SIG-M5 treated with dmso at 0.1 percent for 504 hours (cell line): ENCODE measurements at regions not wholly inside any gene's neighbourhood (a gene's known extent, or its start where the extent isn't known, plus 50 kb on each side); places are given as distances from the start of the nearest gene placed in this dataset.
A peak's percentile ranks its signal among the peaks of the same experiment; 100 is the strongest.
"Not testable (repeated sequence)": the region's sequence is repeated elsewhere in the genome, so short reads cannot be mapped to it uniquely, and the experiment has no call there.

Experiments
- DNase-seq: peaks from one replicate; lab custom pipeline; 2025; ENCODE audit not compliant: unreplicated experiment; lab: John Stamatoyannopoulos, UW

DNA sequence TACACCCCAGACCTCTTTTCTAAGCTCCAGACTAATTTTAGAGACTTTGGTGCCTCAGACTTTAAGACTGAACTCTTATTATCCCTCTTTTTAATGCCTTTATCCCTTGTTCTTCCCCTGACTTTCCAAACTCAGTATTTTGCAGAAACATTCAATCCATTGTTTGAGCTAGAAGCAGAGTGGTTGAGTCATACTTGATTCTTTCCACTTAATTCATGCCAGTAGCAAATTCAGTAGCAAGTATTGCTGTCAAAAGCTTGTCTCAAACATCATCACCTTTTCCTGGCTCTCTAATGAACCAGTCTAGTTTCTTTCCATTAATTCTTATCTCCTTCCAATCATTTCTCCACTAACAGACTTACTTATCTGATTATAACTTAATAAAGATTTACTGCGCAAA is 699.7 kb upstream of the ZNF804A start:
- DNase-seq, result no peak

DNA sequence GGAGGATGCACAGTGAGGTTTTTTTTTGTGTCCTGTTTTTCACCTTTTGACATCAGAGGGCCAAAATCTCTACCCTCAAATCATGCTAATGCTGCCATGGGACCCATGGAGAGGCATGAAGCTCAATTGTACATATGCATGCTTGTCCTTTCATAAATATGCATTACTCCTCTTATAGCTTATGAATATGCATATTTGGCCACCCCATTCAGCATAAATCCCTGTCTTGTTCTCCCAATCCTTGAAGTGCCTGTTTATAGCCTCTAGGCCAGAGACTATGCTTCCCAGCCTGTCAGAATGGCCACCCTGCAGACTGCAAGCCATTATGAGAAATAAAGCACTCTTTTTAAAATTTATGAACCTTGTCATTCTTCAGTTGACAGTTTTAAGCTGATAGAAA is 696.4 kb upstream of the ZNF804A start:
- no peak for DNase-seq

DNA sequence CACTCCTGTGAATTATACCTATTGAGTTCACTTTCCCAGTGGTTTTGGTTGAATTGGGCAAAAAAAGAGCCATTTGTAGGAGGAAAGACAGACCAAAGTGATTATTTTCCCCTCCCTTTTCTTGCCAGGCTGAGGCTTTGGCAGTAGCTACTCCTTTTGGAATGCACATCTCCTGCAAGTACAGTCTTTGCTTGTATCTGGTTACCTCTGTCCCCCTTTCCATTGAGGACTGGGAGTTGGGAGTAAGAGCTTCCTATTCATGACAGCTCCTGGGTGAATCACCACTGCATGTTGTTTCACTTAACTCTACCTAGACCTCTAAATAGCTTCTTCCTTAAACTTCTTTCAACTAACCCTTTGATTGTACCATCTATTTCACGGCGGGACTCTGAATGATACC is 695.3 kb upstream of the ZNF804A start:
- DNase-seq, result no peak

DNA sequence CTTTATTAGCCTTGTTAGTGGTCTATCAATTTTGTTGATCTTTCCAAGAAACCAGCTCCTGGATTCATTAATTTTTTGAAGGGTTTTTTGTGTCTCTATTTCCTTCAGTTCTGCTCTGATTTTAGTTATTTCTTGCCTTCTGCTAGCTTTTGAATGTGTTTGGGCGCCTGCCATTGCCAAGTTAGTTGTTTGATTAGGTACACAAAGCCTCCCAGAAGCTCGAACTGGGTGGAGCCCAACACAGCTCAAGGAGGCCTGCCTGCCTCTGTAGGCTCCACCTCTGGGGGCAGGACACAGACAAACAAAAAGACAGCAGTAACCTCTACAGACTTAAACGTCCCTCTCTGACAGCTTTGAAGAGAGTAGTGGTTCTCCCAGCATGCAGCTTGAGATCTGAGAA is 682.3 kb upstream of the ZNF804A start:
- not testable (repeated sequence) for DNase-seq

DNA sequence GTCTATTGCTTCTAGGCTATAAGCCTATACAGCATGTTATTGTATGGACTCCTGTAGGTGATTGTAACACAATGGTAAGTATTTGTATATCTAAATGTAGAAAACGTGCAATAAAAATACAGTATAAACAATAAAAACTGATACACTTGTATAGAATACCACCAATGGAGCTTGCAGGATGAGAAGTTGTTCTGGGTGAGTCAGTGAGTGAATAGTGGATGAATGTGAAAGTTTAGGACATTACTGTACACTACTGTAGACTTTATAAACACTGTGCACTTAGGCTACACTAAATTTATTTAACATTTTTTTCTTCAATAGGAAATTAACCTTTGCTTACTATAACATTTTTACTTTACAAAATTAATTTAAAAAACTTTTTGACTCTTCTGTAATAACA is 679.2 kb upstream of the ZNF804A start:
- DNase-seq, result no peak

DNA sequence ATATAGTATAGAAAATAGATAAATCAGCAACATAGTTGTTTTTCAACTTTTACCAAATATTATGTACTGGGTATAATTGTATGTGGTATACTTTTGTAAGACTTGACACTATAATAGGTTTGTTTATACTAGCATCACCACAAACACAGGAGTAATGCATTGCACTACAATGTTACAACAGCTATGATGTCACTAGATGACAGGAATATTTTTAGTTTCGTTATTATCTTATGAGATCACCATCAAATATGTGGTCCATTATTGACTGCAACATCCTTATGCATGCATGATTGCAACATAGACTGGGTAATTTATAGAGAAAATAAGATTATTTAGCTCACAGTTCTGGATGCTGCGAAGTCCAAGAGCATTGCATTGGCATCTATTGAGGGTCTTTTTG is 678.4 kb upstream of the ZNF804A start:
- no peak for DNase-seq

DNA sequence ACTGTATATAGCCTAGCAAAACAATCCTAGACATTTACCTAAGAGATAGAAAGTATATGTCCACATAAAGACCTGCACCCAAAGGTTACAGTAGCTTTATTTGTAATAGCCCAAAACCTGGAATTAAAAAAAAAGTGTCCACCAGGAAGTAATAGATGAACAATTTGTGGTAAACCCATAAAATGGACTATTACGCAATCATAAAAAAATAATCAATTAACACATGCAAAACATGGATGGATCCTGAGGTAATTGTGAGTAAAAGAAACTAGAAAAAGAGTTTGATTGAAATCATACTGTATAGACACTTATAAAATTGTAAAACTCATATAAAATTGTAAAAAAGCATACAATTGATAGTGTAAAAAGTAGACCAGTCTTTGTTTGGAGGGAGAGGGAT is 673.0 kb upstream of the ZNF804A start:
- DNase-seq, result no peak

DNA sequence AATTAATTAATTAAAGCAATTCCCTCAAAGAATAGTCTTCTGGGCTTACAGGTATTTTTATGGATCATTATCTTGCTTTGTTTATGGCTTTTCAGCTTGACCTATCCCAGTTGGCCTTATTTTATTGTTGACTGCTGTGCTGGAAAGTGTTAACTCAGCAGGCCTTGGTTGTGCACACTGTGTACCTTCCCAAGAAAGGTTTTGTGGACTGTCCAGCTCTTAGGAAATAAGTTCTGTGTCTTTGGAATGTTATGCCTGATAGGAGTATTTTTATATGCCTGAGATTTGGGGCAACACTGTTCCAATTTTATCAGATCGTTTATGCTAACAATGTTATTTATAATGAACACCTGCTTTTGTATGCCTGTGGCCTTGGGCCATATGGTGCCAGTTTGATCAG is 671.9 kb upstream of the ZNF804A start:
- DNase-seq, result no peak

DNA sequence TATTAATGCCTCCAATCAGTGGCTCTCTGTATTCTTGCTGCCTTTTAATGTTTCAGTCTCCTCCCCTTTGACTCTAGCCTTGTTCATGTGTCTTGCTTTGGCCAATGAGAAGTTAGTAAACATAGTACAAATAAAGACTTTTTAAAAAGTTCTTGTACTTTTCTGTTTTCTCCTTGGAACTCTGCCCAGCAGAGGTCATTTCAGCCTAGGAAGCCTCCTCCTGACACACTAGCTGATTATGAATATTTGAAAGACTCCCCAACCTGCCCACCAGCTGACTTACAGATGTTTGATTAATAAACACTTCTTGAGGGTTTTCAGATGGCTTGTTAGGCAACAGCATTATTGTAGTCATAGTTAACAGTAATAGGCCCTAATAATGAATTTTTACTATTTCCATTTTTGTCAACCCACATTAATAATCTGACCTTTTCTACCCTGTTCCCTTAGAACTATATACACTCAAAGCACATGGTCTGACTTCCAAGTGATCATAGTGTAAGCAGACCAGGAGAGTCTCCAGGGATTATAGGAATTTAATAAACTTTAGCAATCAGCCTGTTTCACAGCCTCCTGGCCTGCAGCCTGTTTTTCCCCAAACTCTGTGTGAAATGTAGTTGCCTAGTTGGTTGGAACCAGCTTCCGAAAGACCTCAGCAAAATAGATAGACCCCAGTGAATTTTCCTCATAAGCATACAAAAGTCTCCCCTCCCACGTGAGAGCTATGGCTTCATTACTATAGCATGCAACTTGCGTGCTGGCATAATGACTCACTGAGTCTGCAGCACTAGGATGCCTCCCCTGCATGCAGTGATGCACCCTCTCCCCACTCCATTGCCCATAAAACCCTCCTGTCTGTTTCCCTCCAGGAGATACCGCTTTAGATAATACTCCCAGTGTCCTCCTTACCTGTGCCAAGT is 670.7 kb upstream of the ZNF804A start:
- DNase-seq, result no peak

DNA sequence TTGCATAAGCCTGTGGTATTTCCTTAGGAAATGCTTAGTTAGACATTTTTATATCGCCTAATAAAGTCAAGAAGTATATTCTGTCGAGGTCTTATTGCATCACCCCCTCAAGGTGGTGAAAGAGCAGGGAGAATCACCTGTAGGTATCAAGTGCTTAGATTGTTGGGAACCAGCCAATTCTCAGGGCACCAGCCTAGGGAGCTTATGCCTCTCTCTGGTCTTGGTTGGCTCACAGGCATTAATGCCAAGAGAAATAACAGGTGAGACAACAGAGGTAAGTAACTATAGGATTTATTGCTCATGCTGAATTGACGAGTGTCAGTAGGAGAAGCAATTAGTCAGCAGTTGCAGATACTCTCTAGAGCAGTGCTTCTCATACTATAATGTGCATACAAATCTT is 663.3 kb upstream of the ZNF804A start:
- no peak for DNase-seq

DNA sequence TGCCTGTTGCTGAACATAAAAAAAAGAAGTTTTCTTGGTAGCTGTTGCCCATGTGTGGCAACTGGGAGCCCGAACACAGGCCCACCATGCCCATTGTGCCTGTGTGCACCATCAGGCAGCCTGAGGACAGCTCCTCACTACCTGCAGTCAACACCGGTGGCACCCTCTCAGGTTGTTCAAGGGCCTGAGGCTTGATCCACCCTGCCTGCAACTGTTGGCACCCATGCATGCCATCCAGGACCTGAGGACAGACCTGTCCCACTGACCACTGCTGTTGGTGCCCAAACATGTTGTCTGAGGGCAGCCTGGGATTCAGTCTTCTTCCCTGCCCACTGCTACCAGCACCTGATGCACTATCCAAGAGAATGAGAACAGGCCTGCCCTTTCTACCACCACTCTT is 661.1 kb upstream of the ZNF804A start:
- DNase-seq, result no peak

DNA sequence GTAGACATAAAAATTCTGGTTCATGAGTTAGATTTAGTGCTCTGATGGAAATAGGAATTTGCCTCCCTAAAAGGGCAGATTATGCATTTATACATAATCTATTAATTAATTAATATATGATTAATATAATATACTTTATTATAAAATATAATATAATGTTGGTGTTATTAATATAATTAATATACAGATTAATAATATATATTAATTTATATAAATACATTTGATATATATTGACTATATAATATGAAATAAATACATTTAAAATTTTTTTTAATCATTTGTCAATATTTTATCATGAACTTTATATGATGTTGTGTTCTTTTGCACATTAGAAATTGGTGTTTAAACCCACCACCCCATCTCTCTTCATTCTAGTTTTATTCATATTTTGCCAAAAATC is 652.1 kb upstream of the ZNF804A start:
- no peak for DNase-seq

DNA sequence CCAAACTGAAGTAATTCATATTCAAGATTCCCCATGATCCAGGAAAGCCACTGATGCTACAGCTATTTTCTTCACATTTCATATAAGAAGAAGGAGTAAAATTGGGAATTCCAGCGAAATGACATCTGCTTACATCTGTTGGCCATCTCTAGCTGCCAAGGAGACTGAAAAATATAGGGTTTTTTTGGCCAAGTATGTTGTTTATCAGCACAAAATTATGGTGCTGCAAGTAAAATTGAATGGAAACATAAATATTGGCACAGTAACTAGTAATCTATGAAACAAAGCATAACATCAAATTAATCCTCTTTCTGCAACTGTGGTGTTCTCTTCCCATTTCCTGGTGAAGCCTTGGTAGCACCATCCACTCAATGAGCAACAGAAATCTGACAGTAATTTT is 649.5 kb upstream of the ZNF804A start:
- no peak for DNase-seq

DNA sequence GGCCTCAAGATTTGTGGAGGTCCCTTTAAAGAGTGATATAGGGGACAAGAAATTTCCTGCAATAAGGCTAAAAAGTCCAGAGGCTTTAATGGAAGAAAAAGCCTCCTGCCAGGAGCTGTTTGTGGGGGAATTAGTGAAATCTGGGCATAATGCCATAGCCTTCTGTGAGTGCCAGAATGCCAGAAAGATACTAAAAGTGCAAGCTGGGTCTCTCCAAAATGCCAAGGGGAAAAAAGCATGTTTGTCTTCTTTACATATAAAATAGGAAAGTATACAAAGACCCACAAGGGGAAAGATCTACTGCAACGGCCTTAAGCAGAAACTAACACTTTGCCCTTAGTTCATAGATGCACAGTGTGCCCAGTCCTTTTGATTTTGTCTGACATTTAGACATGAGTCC is 647.7 kb upstream of the ZNF804A start:
- DNase-seq, result no peak

DNA sequence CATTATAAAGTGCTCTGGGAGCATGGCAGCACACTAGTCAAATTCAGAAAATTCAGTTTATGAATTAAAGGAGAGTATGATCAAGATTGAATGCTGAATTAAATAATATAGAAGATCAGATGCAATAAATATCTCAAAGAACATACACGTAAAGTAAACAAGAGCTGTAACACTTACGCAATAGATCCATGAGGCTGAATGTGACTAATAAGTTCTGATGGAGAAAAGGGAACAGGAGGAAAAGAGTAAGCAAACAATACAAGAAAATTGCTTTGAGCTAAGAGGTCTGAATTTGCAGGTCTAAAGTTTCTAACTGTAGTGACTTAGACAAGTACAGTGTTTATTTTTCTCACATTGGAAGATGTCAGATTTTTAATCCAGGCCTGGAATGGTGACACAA is 646.7 kb upstream of the ZNF804A start:
- DNase-seq, result peak; percentile 18

DNA sequence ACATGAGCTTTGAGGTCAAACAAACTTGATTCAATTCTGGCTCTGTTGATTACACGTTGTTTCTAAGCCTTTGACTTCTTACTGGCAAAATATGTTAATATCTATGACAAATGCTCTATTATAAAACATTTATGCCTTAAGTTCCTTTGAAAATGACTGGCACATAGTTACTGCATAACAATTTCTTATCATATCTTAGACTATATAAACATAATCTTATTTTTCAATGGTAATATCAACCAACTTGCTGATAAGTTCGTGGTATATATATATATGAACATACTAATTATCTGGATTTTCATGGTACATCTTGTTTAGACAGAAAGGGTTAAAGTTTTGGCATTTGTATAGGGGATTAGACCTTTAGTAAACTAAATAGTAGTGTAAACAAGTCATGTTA is 645.6 kb upstream of the ZNF804A start:
- DNase-seq, result no peak

DNA sequence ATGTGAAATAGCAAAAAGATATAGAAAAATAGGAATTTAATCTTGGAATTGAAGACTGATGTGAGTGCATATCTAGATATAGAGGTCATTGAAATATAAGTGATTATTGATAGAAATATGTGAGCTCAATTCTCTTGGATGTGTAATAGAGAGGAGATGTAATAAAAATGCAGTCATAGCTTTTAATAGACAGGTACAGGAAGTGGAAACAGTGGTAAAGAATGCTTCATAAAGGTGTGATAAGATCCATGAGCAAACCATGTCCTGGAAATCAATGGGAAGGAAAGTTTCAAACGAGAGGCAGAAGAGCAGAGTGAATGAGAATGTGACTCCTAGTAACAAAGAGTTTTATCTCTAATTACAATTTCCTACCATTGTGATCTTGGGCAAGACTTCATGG is 634.7 kb upstream of the ZNF804A start:
- no peak for DNase-seq

DNA sequence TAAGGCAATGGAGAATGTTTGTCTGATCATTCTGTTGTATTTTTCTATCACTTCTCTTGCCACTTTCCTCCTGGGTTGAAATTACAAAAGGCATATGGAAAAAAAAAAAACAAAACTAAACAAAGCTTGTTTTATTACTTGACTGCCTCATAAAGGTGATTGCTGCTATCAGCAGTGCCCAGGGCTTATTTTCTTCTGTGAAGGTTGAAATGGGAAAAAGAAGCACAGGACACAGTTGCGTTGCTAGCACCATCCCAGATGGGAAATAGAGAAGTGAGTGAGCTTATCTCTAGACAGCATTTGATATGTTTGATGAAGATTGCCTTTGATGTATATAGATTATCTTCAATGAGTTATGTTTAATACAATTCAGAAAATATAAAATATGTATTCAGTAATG is 633.8 kb upstream of the ZNF804A start:
- no peak for DNase-seq

DNA sequence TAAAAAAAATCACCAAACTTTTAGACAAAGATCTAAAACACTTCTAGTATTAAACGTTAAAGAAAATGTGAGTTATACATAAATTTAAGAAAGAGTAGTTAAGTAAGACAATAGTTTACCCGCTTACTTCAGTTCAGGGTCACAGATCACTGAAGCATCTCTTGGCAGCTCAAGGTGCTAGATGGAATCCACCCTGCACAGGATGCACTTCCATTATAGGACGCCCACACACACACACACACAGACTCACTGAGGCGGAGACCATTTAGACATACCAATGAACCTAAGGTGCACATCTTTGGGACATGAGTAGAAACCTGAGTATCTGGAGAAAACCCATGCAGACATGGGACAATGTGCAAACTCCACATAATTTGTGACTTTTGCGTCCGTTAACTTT is 630.6 kb upstream of the ZNF804A start:
- no peak for DNase-seq

DNA sequence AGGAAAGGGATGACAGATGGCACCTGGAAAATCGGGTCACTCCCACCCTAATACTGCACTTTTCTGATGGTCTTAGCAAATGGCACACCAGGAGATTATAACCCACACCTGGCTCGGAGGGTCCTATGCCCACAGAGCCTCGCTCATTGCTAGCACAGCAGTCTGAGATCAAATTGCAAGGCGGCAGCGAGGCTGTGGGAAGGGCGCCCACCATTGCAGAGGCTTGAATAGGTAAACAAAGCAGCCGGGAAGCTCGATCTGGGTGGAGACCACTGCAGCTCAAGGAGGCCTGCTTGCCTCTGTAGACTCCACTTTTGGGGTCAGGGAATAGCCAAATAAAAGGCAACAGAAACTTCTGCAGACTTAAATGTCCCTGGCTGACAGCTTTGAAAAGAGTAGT is 622.7 kb upstream of the ZNF804A start:
- DNase-seq, result not testable (repeated sequence)

DNA sequence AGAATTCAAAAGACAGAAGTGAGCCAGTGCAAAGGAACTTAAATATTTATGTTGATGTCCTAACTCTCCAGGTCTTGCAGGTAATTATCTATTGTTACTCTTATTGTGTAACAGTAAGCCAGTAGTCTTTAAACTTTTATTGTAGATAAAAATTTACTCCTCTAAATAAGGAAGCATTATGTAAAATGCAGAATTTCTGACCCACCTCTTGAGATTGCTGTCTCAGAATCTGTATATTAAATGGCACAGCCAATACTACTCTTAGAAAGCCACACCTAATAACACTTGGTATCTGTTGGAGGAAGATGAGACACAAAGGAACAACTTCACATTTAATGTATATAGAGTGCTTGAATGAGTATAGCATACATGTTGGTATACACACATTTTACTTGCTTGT is 613.5 kb upstream of the ZNF804A start:
- no peak for DNase-seq

DNA sequence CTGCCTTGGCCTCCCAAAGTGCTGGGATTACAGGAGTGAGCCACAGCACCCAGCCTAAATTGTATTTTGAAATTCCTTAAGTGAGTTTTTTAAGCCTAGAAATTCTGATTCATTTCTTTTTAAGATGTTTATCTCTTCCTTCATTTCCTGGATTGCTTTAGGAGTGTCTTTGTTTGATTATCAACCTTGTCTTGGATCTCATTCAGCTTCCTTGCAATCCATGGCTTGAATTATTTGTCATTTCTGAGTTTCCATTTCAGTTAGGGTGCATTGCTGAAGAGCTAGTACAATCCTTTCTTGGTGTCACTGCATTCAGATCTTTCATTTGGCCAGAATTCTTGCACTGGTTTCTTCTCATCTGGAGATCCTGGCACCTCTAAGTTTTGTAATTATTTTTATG is 606.4 kb upstream of the ZNF804A start:
- DNase-seq, result no peak

DNA sequence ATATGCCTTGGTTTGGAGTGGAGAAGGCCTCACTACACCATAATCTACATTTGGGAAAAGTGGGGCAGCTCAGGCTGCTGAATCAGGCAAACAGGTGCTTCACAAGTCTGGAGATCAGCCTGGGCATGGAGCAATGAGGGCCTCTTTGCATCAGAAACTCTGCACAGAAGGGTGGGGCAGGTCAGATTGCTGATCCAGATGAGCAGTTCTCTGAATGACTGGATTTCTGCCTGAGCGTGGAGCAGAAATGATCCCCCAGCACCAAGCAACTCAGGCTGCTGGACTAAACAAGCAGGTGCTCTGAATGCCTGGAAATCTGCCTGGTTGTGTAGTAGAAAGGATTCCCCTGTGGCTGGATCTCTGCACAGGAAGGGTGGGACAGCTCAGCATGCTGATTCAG is 605.3 kb upstream of the ZNF804A start:
- DNase-seq, result no peak
